Fibroblast of villous mesenchyme (primary cell): ENCODE measurements at regions not wholly inside any gene's neighbourhood (a gene's known extent, or its start where the extent isn't known, plus 50 kb on each side); places are given as distances from the start of the nearest gene placed in this dataset.
A peak's percentile ranks its signal among the peaks of the same experiment; 100 is the strongest.

Source experiments
- DNase-seq: peaks from one replicate; pipeline ENCODE4 v3.0.0-alpha.2; 2010; ENCODE audit warnings: low read depth
- H3K4me3 ChIP-seq: 2 replicates; pipeline ENCODE4 v1.5.1; 2011; ENCODE audit warnings: low read depth, mild to moderate bottlenecking, low read length
- CTCF ChIP-seq: IDR thresholded peaks from 2 replicates; pipeline ENCODE4 v1.5.1; 2012; ENCODE audit warnings: low read depth, mild to moderate bottlenecking, low read length; ENCODE audit not compliant: insufficient read depth

DNA sequence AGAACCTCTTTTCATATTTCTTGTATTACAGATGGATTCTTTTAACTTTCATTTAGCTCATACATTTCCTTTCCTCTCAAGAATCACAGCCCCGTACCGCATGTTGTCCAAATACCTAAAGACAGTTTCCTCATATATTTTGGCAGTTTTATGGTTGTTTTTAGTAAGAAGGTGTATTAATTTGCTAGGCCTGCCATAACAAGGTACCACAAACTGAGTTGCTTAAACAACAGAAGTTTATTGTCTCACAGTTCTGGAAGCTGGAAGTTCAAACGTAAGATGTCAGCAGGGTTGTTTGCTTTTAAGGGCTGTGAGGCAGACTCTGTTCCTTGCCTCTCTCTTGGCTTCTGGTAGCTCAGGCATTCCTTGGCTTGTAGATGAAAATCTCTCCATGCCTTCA is 343.2 kb upstream of the TNP1 start:
- DNase-seq: peak; percentile 90
- no peak for TF ChIP-seq CTCF
- H3K4me3 ChIP-seq: no peak overlapping the region

DNA sequence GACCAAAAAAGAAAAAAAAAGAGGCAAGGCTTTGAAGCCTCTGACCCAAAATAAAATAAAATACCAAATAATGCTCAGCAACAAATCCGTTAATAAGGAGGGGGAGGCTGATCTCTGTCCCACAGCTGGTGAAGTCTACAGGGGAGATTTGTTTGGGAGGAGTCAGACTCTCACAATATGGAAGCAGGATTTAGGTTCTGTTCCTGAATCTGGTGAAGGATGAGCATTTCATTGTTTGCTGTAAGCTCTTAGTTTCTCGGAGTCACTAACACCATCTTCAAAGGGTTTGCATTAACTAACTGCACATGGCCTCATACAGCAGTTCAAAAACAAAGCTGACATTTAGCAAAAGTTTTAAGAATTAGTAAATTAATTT is 339.4 kb upstream of the TNP1 start:
- TF ChIP-seq CTCF: no peak
- H3K4me3 ChIP-seq: no peak overlapping the region

GRCh38 chr2:217195658-217196446 is 336.0 kb upstream of the TNP1 start:
- H3K4me3 ChIP-seq: no peak overlapping the region
- TF ChIP-seq CTCF: no peak
- DNase-seq: no peak

More for the DNA sequence above, 339.4 kb upstream of the TNP1 start:
- no peak for DNase-seq

GRCh38 chr2:217195016-217195415 is 335.2 kb upstream of the TNP1 start:
- no peak for DNase-seq
- no peak overlapping the region for H3K4me3 ChIP-seq
- TF ChIP-seq CTCF: no peak

GRCh38 chr2:217193431-217194340 is 333.8 kb upstream of the TNP1 start:
- H3K4me3 ChIP-seq: no peak overlapping the region
- no peak for DNase-seq
- TF ChIP-seq CTCF: no peak

DNA sequence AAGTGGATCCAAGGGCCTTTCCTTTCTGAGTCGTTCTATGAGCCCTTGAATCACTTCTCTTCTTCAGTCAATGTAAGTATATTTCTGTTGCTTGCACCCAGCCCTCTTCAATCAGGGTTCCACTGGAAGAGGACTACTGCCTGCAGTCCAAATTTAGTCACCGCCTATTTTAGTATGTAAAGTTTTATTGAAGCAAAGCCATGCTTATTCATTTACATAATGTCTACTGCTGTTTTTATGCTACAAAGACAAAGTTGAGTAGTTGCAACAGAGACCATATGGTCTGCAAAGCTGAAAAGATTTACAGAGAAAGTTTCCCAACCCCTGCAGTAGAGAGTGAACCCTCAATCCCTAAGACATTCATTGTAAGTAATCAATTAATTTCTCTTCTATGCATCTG is 332.5 kb upstream of the TNP1 start:
- DNase-seq: peak; percentile 26
- no peak overlapping the region for H3K4me3 ChIP-seq
- no peak for TF ChIP-seq CTCF
